Smooth muscle cell (in vitro differentiated cells): ENCODE measurements at regions not wholly inside any gene's neighbourhood (a gene's known extent, or its start where the extent isn't known, plus 50 kb on each side); places are given as distances from the start of the nearest gene placed in this dataset.
"Not testable (repeated sequence)": the region's sequence is repeated elsewhere in the genome, so short reads cannot be mapped to it uniquely, and the experiment has no call there.

Experiments
- DNase-seq: peaks from one replicate; lab custom pipeline; 2025; ENCODE audit not compliant: unreplicated experiment; lab: John Stamatoyannopoulos, UW
- H2AFZ ChIP-seq: fragments of 200-600 bp; sonication (generic); 2 replicates; pipeline ENCODE4 v1.6.0; 2016; ENCODE audit warnings: antibody characterized with exemption, low read depth, mild to moderate bottlenecking
- H3F3A ChIP-seq: fragments of 200-600 bp; sonication (generic); 2 replicates; pipeline ENCODE4 v1.6.0; 2017; ENCODE audit warnings: antibody characterized with exemption, low read depth
- H3K27ac ChIP-seq: fragments of 200-600 bp; sonication (generic); 2 replicates; pipeline ENCODE4 v1.5.1; 2016; ENCODE audit warnings: low read depth, mild to moderate bottlenecking
- H3K27me3 ChIP-seq: fragments of 200-600 bp; sonication (generic); 2 replicates; pipeline ENCODE4 v1.6.1; 2016; ENCODE audit warnings: low read depth, mild to moderate bottlenecking
- H3K36me3 ChIP-seq: fragments of 200-600 bp; sonication (generic); 2 replicates; pipeline ENCODE4 v1.5.1; 2016; ENCODE audit warnings: low read depth
- H3K4me1 ChIP-seq: fragments of 200-600 bp; sonication (generic); 2 replicates; pipeline ENCODE4 v1.5.1; 2016; ENCODE audit warnings: low read depth
- H3K4me2 ChIP-seq: fragments of 200-600 bp; sonication (generic); 2 replicates; pipeline ENCODE4 v1.6.0; 2016; ENCODE audit warnings: mild to moderate bottlenecking
- H3K4me3 ChIP-seq: fragments of 200-600 bp; sonication (generic); 2 replicates; pipeline ENCODE4 v1.5.1; 2016; ENCODE audit warnings: mild to moderate bottlenecking
- H3K79me2 ChIP-seq: fragments of 200-600 bp; sonication (generic); 2 replicates; pipeline ENCODE4 v1.6.0; 2016; ENCODE audit warnings: low read depth, mild to moderate bottlenecking
- H3K9ac ChIP-seq: fragments of 200-600 bp; sonication (generic); 2 replicates; pipeline ENCODE4 v1.6.0; 2016; ENCODE audit warnings: low read depth
- H3K9me3 ChIP-seq: fragments of 200-600 bp; sonication (generic); replicated peaks from 2 replicates; pipeline ENCODE4 v1.5.1; 2016; ENCODE audit warnings: low read depth
- H4K20me1 ChIP-seq: fragments of 200-600 bp; sonication (generic); 2 replicates; pipeline ENCODE4 v1.6.0; 2016; ENCODE audit warnings: low read depth
- WGBS: methylation state at CpG from one replicate; pipeline ENCODE4 v1.1.7; 2016; ENCODE audit warnings: low lambda C conversion rate; 5-methylcytosine and 5-hydroxymethylcytosine counted together
- TF ChIP-seq, protein P1 (sequence below): fragments of 200-600 bp; sonication (generic); IDR thresholded peaks from 2 replicates; pipeline ENCODE4 v1.5.1; 2017; ENCODE audit warnings: borderline replicate concordance, mild to moderate bottlenecking, antibody characterized with exemption; ENCODE audit not compliant: insufficient read depth, poor library complexity, severe bottlenecking

DNA sequence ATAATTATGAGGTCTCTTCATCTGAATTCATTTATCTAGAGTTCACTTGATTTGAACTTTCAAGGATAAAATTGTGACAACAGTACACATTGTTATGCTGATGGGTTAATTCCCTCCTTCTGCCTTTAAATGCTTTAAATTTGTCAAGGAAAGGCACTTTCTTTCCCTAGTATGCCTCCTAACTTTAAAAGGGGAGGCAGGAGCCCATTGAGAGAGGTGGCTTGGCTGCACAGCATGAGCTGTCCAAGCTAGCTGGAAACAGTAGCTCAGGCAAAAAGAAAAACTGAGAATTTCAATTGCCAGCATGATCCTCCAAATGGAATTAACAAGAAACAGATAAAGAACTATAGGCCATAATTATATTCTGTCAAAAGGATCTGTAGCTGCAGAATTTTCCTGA lies 243.3 kb upstream of the GRIK2 start:
- TF ChIP-seq, protein P1, sequence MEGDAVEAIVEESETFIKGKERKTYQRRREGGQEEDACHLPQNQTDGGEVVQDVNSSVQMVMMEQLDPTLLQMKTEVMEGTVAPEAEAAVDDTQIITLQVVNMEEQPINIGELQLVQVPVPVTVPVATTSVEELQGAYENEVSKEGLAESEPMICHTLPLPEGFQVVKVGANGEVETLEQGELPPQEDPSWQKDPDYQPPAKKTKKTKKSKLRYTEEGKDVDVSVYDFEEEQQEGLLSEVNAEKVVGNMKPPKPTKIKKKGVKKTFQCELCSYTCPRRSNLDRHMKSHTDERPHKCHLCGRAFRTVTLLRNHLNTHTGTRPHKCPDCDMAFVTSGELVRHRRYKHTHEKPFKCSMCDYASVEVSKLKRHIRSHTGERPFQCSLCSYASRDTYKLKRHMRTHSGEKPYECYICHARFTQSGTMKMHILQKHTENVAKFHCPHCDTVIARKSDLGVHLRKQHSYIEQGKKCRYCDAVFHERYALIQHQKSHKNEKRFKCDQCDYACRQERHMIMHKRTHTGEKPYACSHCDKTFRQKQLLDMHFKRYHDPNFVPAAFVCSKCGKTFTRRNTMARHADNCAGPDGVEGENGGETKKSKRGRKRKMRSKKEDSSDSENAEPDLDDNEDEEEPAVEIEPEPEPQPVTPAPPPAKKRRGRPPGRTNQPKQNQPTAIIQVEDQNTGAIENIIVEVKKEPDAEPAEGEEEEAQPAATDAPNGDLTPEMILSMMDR = no peak
- no peak overlapping the region for H3K4me2 ChIP-seq
- no peak for DNase-seq
- peaks cover 8% of the 10 kb centered on the region for H3K4me1 ChIP-seq
- H3F3A ChIP-seq = no peaks in the 10 kb centered on the region
- no peaks in the 10 kb centered on the region for H3K79me2 ChIP-seq
- H3K27ac ChIP-seq = no peak overlapping the region
- no peaks in the 10 kb centered on the region for H3K36me3 ChIP-seq
- no peaks in the 10 kb centered on the region for H4K20me1 ChIP-seq
- H3K9ac ChIP-seq = no peak overlapping the region
- H3K27me3 ChIP-seq = no peaks in the 10 kb centered on the region
- H2AFZ ChIP-seq = no peak overlapping the region
- H3K4me3 ChIP-seq = no peak overlapping the region
- H3K9me3 ChIP-seq = no peaks in the 10 kb centered on the region

DNA sequence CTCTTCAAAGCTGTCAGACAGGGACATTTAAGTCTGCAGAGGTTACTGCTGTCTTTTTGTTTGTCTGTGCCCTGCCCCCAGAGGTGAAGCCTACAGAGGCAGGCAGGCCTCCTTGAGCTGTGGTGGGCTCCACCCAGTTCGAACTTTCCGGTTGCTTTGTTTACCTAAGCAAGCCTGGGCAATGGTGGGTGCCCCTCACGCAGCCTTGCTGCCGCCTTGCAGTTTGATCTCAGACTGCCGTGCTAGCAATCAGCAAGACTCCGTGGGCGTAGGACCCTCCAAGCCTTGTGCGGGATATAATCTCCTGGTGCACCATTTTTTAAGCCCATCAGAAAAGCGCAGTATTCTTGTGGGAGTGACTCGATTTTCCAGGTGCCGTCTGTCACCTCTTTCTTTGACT lies 235.9 kb upstream of the GRIK2 start:
- H3K4me2 ChIP-seq, H3K36me3 ChIP-seq, H3K9ac ChIP-seq, H3K9me3 ChIP-seq, H3K27ac ChIP-seq, H3K4me3 ChIP-seq, H3K27me3 ChIP-seq, H3K79me2 ChIP-seq, H3F3A ChIP-seq, H2AFZ ChIP-seq, DNase-seq, H3K4me1 ChIP-seq, H4K20me1 ChIP-seq: not testable (repeated sequence)
- 98% methylated on average over 11 of the region's 11 CpGs for WGBS

DNA sequence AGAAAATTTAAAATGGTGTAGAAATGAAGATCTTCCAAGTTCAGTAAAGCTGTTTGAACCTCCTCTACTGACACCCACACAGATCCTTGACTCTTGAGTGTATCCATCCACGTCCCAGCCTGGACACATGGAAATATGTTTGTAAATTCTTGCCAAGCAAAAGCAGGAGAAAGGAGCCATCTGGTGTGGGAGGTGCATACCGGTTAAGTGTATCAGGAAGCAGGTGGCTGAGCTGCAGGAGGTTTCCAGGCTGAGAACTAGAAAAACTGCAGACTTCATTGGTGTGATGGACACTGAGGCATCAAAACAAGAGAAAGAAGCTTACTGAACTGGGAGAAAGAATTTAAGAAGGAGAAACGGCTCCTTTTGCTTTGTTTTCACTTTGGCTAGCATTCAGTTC lies 229.9 kb upstream of the GRIK2 start:
- TF ChIP-seq, protein P1 = no peak
- no peak for DNase-seq
- Histone ChIP-seq H3K9ac (no peak overlapping the region), H4K20me1 (no peaks in the 10 kb centered on the region), H3K4me2 (no peak overlapping the region), H3K36me3 (no peaks in the 10 kb centered on the region), H2AFZ (no peak overlapping the region), H3K4me1 (no peaks in the 10 kb centered on the region), H3K9me3 (no peaks in the 10 kb centered on the region), H3K27ac (no peak overlapping the region), H3K79me2 (no peaks in the 10 kb centered on the region), H3F3A (no peaks in the 10 kb centered on the region), H3K27me3 (no peaks in the 10 kb centered on the region), H3K4me3 (no peak overlapping the region)
- WGBS = 82% methylated on average over 3 of the region's 3 CpGs

DNA sequence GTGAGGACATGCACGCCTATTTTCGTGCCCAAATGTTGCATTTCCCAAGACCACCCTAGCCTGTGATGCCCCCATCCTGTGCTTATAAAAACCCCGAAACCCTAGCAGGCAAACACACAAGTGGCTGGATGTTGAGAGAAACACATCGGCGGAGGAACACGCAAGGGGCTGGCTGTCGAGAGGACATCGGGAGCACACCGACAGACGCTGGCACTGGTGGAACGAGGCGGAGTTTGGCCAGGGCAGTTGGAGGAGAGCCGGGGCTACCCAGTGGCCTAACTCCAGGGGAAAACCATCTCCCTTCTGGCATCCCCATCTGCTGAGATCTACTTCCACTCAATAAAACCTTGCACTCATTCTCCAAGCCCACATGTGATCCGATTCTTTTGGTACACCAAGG lies 225.9 kb upstream of the GRIK2 start:
- H3K9ac ChIP-seq = no peak overlapping the region
- no peak overlapping the region for H3K4me2 ChIP-seq
- no peak overlapping the region for H2AFZ ChIP-seq
- H3K27ac ChIP-seq = no peak overlapping the region
- H3K9me3 ChIP-seq = peaks cover 5% of the 10 kb centered on the region
- H3K27me3 ChIP-seq = no peaks in the 10 kb centered on the region
- no peaks in the 10 kb centered on the region for H3K36me3 ChIP-seq
- no peaks in the 10 kb centered on the region for H4K20me1 ChIP-seq
- no peak for DNase-seq
- H3F3A ChIP-seq = no peaks in the 10 kb centered on the region
- no peaks in the 10 kb centered on the region for H3K4me1 ChIP-seq
- H3K79me2 ChIP-seq = no peaks in the 10 kb centered on the region
- WGBS = 98% methylated on average over 14 of the region's 14 CpGs
- no peak overlapping the region for H3K4me3 ChIP-seq
- TF ChIP-seq, protein P1 = no peak

DNA sequence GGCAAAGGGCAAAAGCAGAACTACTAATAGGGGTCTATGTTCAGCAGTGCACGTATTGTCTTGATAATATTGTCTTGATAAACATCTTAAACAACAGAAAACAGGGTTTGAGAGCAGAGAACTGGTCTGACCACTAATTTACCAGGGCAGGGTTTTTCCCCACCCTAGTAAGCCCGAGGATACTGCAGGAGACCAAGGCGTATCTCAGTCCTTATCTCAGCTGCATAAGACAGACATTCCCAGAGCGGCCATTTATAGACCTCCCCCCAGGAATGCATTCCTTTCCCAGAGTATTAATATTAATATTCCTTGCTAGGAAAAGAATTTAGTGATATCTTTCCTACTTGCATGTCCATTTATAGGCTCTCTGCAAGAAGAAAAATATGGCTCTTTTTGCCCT lies 222.5 kb upstream of the GRIK2 start:
- not testable (repeated sequence) for H3K9me3 ChIP-seq, H3K27me3 ChIP-seq, H3K36me3 ChIP-seq, H3K9ac ChIP-seq, H4K20me1 ChIP-seq, DNase-seq, H3K4me1 ChIP-seq, H3K27ac ChIP-seq, H3K79me2 ChIP-seq, H2AFZ ChIP-seq, H3K4me2 ChIP-seq, H3K4me3 ChIP-seq, H3F3A ChIP-seq
- WGBS = 92% methylated on average over 4 of the region's 4 CpGs
